Stimulated activated CD4-positive, alpha-beta T cell treated with anti-CD3 and anti-CD28 coated beads, Interleukin-2, amount 100 ng/mL, for 4 hours (primary cell): ENCODE measurements at regions not wholly inside any gene's neighbourhood (a gene's known extent, or its start where the extent isn't known, plus 50 kb on each side); places are given as distances from the start of the nearest gene placed in this dataset.

Experiments
- DNase-seq: peaks from one replicate; pipeline ENCODE4 v3.0.0-alpha.2; 2020; ENCODE audit warnings: low read depth

DNA sequence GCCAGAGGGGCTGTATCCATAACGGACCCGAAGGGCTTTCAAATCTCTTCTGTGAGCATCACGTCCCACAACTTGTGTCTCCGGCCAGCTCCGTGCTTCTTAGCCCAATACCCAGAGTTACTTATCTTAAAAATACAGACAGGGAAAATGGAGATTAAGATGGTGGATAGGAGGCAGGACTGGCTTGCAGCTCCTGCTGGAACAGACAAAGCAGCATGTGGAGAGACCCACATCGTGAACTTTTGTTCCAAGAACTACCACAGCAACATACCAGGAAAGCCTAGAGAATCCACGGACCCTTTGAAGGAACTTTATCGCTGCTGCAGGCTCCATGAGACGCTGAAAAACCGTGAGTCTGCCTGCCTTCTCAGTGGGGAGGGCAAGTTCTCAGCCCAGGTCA, 113.7 kb downstream of the RNASET2 start:
- DNase-seq, result no peak

- no peak for DNase-seq
Observed at GRCh38 chr6:166841216-166841615, 115.1 kb downstream of the RNASET2 start.

DNA sequence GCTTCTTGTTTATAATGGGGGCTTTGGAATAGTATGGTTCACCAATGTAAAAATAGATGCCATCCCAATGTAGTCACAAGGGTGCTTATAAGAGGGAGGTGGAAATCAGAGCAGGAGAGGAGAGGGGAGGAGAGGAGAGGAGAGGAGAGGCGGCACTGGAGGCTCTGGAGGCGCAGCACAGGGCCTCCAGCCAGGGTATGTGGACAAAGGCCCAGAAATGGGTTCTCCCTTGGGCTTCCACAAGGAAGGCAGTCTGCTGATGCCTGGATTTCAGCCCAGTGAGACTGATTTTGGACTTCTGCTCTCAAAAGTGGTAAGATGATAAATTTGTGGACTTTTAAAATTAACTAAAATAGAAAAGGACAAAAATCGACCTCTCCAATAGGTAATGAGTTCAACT, 116.8 kb downstream of the RNASET2 start:
- no peak for DNase-seq

DNA sequence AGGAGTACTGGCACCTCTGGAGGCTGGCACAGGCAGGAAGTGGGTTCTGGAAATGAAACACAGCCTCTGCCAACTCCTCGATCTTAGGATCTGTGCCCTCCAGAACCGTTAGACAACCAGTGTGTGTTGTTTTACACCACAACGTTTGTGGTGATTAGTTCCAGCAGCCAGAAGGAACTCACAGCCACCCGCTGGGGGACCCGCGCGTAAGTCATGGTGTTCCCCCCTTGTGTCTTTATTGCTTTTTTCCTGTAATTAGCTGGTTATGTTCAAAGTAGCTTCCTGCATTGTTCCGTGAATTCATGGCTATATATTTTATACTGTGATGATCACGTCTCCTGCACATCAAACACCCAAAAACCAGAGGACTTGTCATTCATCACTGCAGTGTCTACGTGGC, 117.4 kb downstream of the RNASET2 start:
- DNase-seq, result no peak

GRCh38 chr6:166836785-166837718, 119.3 kb downstream of the RNASET2 start:
- no peak for DNase-seq

DNA sequence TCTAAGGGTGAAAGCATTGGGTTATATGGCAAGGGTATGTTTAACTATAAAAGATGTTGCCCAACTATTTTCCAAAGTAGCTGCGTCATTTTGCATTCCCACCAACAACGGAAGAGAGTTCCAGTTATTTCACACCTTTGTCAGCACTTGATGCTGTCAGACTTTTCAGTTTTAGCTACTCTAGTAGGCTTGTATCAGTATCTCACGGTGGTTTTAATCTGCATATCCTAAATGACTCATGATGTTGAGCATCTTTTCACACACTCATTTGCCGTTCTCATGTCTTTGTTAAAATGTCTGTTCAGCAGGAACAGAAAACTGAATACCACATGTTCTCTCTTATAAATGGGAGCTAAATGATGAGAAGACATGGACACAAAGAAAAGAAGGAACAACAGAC, 122.3 kb downstream of the RNASET2 start:
- DNase-seq, result no peak

DNA sequence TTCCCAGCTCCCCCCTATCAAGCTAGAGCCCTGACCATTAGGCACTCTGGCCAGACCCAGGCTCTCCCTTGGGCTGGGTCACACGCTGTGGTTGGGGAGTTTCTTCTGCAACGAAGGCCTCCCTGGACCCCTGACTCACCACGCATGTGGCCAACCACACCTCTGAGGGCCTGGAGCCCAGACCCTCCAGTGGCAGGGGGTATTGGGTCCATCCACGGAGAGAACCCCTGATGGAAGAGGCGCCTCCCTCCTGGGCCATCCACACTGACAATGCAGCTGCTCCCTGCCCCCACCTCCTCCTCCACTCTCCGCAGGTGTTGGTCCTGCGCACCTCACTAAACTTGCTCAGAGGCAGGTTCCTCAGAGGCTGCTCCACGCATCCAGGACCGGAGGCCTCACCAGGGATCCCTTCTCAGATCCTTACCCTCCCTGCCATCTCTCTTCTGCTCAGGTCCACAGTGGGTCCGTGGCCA, 125.4 kb downstream of the RNASET2 start:
- DNase-seq, result no peak

- no peak for DNase-seq
Observed at GRCh38 chr6:166830185-166830890, 126.0 kb downstream of the RNASET2 start.

- DNase-seq, result no peak
Observed at GRCh38 chr6:166826264-166826663, 130.1 kb downstream of the RNASET2 start.

GRCh38 chr6:166825553-166826145, 130.7 kb downstream of the RNASET2 start:
- no peak for DNase-seq

GRCh38 chr6:166824880-166825250, 131.5 kb downstream of the RNASET2 start:
- no peak for DNase-seq

- no peak for DNase-seq
Observed at GRCh38 chr6:166824146-166824879, 132.0 kb downstream of the RNASET2 start.

GRCh38 chr6:166822609-166823008, 133.7 kb downstream of the RNASET2 start:
- no peak for DNase-seq

DNA sequence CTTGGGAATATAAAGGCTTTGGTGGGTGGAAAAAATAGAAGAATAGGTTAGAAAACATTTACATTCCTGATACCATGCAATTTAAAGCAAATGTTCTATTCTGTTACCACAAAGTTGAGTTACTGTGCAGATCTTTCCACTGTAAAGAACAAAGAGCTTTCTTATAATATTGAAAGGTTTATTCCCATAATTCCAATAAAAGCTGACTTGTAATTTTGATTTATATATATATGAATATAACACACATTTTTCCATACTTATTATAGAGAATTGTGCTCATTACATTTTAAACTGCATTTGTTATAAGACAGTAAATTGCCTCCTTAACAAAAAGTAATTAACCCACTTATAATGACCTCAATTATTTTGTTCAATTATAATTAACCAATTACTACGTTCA, 135.9 kb downstream of the RNASET2 start:
- no peak for DNase-seq

- DNase-seq, result no peak
Observed at GRCh38 chr6:166820070-166820469, 136.3 kb downstream of the RNASET2 start.

- DNase-seq, result no peak
Observed at GRCh38 chr6:166815629-166816028, 140.7 kb downstream of the RNASET2 start.

DNA sequence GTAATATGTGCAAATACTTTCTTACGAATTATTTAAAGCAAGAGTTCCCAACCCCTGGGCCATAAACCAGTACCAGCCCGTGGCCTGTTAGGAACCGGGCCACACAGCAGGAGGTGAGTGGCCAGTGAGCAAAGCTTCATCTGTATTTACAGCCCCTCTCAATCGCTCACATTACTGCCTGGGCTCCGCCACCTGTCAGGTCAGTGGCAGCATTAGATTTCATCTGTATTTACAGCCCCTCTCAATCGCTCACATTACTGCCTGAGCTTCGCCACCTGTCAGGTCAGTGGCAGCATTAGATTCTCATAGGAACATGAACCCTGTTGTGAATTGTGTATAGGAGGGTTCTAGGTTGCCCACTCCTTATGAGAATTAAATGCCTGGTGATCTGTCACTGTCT, 142.0 kb downstream of the RNASET2 start:
- DNase-seq, result no peak

GRCh38 chr6:166813461-166813860, 142.9 kb downstream of the RNASET2 start:
- DNase-seq, result no peak

- DNase-seq, result no peak
Observed at GRCh38 chr6:166810864-166811263, 145.5 kb downstream of the RNASET2 start.

GRCh38 chr6:166809721-166810120, 146.6 kb downstream of the RNASET2 start:
- no peak for DNase-seq

DNA sequence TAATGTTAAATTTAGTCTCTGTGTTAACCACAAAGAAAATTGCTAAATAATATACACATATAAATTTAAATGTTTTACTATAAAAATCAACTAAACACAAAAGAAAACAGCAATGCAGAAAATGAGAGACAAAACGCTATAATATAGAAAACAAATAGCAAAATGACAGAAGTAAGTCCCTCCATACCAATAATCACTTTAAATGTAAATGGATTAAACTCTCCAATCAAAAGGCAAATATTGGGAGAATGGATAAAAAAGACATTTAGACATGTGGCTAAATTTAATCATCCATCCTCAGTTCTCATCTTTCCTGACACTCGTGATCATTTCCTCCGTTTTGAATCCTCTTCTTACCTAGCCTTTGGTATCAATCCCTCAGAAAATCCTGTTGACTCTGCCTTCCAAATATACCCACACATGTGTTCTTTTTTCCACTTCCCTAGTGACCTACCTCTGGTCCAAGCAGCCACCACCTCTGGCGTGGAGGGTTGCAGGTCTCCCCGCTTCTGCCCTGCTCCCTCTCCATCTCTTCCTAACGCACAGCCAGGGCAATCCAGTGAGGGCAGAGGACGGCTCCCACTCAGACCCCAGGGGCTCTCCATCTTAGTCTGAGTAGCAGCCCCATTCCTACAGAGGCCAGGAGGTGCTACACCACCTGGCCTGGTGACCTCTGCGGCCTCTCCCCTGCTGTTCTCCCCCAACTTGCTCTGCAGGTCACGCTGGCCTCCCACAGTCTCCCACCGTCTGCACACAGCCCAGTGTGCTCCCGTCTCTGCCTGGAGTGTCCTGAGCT, 149.2 kb downstream of the RNASET2 start:
- DNase-seq, result no peak
